GM19452 (cell line): ENCODE measurements at regions not wholly inside any gene's neighbourhood (a gene's known extent, or its start where the extent isn't known, plus 50 kb on each side); places are given as distances from the start of the nearest gene placed in this dataset.

ENCODE experiments used
- ATAC-seq: cut with Tn5 transposase; IDR thresholded peaks from one replicate; pipeline ENCODE4 v1.9.1; 2021; ENCODE audit not compliant: unreplicated experiment

DNA sequence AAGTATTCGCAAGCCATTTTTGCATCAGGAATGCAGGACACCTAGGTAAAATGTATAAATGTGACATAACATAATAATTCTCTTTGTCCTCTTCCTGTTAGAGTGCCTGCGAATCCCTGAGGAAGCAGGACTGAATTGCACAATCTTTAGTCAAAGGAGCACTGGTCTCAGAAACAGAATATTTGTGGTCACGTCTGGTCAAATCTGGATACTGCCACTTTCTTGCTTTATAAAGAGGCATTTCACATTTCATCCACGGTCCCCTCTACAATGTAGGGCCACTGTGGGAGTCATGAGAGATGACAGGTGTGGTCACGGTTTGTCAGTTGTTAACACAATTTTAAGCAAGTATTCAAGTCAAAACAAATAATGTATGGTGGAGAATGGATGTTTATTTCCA lies 564.0 kb downstream of the IRX1 start:
- no peak for ATAC-seq

DNA sequence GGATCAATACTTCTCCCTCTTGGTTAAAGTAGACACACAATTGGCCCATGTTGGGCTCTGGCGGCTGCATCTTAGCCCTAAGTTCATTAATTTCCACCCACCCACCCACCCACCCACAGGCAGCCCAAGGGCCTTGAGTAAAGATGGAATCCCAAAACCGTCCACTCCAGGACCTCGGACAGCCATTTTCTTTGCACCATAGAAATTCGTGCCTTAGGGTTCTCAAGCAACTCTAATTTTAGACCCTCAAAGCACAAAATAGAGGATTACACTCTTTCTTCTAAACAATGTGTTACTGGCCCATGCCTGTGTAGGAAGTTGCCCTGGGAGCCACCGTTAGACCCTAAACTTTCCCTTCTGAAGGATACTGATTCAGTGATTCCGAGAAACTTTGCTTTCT lies 568.5 kb downstream of the IRX1 start:
- no peak for ATAC-seq

DNA sequence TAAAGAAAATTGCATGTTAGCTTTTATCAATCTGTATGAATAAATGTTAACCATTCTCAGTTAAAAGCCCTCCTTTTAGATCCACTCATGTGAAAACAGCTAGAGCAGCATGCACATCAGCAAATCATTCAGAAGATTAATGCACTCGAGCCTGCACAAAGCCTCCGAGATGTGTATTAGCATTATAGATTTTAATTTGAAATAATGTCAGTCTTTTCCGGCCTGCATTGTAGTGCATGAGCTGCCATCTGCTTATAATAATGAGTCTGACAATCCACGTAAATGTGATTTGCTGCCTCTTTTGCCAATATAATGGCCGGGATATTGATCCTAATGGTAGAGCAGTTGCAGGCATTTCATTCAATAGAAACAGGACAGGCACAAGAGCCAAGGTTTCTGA lies 585.1 kb downstream of the IRX1 start:
- no peak for ATAC-seq

DNA sequence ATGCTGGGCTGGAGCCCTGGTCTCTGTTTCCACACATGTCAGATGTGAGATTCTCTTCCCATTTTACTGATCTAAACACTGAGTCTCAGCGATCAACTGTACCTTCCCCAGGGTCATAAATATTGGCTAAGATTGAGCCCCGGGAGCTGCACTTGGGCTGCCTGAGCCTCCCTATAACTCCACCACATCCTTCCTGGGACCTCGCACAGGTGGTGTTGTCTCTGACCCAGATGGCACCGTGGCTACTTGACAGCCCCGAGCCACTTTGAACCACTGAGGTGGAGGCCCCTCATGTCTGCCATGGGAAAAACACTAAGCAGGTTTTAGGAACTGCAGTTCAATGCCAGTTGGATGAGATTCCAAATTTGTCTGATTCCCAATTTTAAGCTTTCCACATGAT lies 586.5 kb downstream of the IRX1 start:
- ATAC-seq: no peak

DNA sequence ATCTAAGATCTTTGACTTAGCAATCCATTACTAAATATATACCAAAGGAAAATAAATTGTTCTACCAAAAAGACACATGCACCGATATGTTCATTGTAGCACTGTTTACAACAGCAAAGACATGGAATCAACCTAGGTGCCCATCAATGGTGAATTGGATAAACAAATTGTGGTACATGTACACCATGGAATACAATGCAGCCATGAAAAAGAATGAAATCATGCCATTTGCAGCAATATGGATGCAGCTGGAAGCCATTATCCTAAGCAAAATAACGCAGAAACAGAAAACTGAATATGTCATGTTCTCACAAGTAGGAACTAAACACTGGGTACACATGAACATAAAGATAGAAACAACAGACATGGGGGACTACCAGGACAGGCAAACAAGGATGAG lies 589.5 kb downstream of the IRX1 start:
- ATAC-seq: no peak

DNA sequence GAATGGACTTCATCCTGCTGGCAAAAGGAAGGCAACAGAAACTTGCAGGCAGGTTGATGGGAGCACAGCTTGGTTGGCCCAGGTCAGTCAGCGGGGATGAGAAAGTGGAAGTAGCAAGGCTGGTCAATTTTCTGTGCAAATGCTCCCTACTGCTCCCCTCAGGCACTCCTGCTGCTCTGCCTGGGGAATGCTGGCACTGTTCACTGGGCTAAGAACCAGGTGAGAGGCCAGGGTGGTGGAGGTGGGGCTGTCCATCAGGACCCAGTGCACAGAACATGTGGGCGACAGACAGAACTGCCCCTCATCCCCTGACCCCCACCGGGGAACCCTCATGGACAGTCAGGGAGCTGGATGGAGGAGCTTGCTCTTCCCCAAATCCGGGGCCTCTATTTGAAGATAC lies 593.1 kb downstream of the IRX1 start:
- ATAC-seq: no peak

DNA sequence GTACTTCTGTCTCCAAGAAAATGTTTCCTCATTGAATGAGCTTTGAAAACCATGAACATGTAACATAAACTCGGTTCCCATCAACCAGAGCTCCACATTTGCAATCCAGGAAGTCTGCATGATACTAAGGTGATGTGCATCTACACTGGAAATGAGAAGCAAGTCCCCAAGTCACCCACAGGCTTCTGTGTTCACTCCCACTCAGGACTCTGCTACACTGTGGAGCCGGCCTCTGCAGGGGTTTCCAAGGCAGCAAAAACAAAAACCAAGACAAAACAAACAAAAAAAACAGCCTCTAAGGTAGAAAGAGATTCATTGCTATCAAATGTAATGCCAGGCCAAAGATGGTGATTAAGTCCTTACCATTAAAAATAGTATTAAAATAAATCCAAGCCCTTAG lies 593.7 kb downstream of the IRX1 start:
- no peak for ATAC-seq

DNA sequence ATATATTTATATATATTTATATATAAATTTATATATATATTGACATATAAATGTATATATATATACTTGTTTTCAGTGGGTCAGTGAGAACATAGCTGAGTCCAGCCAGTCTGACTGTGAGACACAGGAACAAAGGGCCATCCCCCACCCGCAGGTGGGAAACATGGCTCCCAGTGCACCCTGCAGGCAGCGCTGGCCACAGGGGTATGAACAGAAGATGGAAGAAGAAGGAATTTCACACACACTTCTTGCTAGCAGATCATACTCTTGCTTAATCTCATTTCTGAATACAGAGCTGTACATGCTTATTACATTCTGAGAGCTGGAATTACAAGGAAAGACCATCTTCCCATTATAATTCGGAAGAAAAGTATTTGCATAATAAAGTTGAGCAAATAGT lies 595.4 kb downstream of the IRX1 start:
- ATAC-seq: no peak

DNA sequence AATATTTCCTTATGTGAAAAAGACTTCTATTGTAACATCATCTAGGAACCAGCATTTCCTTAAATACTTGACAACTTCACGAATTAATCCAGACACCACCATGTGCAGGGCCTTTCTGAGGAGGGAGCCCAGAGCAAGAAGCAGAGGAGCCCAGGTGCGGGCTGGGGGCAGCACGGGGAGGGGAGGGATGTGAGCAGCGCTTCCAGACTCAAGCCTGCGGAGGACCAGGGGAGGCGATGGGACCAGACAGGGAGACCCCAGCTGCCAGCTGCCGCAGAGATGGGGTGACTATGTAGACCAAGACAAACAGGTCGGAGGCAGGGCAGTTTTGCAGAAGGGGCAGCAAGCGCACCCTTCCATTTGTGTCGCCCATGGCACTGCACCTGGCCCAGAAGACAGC lies 596.1 kb downstream of the IRX1 start:
- ATAC-seq: no peak

DNA sequence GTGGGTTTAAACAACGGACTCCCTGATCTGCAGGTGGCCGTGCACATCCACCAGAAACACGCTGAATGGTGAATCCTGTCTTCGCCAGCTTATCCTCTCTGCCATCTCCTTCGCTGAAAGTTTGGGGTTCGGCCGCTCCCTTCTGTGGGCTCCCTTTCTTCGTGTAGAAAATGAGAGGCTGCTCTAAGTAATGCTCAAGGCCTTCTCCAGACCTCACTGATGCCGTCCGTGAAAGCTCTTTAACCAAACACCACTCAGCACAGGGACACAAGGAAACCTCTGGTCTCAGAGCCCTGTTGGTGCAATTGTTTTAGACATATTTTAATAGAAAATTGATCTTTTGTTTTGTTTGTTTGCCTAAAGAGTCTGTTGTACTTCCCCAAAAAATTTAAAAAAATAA lies 596.5 kb downstream of the IRX1 start:
- ATAC-seq: no peak

DNA sequence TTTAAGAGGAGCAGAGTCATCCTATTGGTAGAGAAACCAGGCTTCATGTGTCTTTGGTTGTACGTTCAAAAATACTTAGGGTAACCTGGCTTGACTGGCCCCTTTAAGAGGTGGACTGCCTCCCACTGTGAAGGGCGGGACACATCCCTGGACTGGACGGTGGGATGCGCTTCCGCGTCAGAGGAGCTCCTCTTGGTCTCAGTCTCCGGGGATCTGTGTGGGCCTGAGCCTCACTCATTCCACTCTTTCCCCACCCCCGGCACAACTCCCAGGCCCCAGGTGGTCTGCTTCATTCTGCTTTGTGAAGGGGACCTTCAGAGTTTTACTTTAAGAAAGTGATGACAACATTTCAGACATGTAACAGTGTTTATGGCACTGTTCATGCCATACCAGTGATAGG lies 601.1 kb downstream of the IRX1 start:
- ATAC-seq: no peak

DNA sequence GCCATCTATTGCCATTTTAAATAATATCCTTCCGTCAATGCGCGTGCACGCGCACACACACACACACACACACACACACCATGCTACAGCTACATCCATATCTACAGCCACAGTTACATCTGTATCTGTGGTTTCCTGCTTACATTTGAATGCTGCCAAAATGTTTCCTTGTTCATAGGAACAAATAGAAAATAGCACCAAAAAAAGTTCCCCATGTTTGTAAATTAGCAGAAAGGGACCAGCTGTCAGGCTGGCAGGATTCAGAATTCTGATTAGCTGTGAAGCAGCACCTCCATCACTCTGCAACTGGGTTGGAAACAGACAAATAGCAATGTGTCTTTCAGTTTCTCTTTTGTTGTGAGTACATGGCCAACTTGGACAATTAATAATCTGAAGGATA lies 601.5 kb downstream of the IRX1 start:
- ATAC-seq: no peak

DNA sequence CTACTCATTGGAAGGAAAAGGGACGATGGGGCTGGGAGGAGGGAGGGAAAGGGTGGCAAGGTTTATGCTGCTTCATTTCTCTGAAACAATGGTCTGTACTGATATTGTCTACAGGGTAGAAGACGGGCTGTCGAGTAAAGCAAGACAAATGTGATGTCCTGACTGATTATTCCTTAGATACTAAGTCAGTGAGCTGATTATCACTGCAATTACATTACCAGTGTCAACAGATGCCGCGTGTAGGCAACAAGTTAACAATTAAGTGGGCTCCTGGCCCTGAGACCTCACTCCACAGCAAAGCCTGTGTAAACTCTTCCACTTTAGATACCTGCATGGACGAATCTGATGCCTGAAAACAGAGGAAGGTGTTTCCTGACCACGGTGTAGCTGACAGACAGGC lies 602.8 kb downstream of the IRX1 start:
- ATAC-seq: no peak

DNA sequence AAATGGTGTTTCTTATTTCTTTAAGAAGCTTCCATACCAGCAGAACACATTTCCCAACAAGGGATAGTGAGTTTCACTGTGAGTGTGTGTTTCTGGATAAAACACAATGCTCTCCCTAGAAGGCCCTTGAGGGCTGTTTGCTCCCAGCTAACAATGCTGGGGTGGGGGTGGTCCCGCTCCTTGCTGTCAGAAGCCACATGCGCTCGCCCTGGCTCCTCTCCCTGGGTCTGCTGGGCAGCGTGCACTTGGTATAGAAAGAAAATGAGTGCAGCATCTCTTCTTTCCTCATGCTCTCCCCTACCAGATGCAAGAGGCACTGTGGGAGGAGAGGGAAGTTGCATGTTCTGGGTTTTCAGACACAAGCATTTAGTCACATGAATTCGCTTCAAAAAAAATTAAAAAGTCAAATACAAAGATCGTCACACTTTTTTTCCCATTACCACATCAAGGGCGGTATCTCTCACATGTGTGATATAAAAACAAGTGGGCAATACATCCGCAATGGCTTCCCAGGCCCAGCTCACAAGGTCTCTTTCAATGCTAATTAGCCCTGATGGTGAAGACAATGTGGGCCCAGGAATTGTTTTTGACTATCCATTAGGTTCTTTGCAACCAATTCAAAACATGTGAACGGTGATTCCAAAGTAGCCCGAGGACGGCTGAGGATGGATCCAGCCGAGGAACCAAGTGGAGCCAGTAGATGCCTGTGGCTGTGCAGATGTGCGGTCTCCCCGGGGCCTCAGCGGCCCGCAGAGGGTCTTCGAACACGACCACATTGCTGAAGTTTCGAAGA lies 603.6 kb downstream of the IRX1 start:
- ATAC-seq: no peak

DNA sequence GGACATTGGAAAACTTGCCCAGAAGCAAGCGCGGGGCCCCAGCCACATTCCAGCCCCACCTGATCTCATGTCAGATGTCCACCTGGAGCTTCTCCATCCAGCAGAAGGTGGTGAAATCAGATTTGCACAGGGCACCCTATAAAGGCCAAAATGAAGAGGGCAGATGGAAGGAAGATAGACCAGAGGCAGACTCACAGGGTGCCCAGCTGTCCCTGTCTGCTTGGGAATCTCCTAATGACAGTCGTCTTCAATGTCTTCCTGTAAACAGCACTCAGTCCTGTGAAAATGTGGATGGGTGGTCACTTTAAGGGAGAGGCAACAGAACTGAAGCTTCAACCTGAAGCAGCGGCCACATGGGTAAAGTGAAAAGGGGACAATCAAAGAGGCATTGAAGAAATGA lies 607.5 kb downstream of the IRX1 start:
- no peak for ATAC-seq

DNA sequence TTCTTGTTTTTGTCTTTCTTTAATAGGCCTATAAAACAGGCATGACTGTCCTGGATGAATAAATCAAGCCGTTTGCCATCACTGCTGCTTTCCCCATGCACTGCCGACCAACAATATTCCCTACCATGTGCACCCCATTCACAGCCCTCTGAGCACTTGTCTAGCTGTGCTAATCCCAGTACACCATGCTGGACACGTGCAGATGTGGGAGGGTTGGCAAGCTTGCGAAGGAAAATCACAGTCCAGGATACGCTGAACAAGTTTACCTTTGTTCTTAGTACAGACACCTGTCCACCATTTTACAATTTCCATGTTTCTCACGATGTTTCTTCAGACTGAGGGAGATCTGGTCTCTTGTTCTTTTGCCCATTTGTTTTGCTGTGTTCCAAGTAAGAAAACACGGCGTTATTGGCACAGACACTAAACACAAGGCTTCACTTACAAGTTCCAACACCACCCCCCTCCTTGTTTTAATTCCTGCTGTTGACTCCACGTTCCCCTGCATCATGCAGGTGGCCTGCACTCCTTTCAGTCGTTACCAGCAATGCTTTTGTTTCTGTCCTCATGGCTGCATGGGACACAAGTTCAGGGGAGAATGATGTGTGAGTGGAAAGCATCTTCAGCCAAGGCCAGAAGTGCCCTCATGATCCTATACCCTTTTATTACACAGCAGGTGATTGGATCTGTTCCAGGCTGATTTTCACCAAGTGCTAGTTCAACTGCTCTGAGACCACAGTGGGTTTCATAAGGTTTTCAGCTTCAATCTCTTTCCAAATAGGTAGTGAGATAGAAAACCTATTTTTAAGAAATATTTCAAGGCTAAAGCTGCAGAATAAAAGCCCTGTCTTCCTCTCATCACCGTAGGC lies 608.9 kb downstream of the IRX1 start:
- no peak for ATAC-seq

DNA sequence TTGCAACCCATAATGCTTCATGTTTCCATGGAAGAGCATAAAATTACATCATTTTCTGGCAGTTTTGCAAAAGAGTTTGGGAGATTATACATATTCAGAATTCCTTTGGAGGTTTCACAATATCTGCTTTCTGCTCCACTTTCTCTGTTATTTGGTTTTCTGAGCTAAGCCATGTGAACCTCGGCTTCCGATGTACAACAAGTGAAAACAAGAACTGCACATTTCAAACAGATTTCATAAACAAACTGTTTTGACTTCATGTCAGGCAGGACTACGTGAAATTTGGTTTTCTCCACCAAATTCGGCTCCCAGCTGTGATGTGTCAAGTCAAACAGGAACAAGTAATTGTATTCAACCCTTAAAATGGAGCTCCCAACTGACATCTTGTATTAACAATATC lies 609.8 kb downstream of the IRX1 start:
- ATAC-seq: no peak

DNA sequence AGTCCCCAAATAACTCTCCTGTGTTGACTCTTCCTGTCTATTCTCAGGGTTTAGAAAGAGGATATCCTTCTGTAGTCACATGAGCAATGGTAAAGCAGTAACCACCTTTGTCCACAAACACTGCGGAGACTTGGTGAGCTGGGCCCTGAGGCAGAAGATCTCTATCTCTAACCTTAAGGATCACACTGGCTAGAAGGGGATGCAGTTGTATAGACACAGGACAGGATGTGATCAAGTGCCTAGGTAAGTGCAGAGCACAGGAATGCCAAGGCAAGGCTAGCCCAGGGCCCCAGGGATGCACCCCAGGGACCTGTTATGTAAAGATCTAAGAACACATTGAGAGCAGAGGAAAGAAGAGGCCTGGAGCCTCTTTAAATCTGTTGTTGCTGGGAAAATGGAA lies 610.5 kb downstream of the IRX1 start:
- ATAC-seq: no peak

DNA sequence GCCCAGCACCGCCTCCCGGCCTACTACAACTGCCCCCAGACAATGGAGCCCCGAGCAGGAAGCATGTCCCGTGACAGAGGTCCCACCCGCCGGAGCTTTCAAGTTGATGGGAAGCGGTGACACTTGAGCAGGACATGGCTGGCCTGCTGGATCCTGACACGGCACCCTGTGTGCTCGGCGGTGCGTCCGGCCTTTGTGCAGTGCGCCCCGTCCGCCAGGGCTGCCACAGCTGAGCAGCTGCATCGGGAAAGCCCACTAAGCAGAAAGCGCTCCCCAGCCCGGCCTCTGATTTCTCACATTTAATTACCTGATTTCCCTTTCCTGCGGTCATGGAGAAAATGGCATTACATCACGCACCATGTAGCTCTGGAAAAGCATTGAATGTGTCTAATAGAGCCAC lies 611.9 kb downstream of the IRX1 start:
- ATAC-seq: no peak

DNA sequence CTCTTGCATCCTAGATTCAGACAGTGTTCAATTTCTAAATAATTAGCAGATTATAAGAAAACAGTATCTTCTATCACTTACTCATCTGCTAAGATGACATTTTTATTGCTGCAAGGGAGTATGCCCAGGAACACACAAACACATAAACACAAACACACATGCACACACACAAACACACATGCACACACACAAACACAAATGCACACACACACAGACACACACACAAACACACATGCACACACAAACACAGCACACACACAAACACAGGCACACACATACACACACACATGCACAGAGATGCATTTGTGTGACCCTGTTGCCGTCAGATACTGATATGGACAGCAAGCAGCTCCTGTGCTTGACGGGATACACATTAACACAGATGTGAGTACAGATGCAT lies 612.9 kb downstream of the IRX1 start:
- no peak for ATAC-seq

DNA sequence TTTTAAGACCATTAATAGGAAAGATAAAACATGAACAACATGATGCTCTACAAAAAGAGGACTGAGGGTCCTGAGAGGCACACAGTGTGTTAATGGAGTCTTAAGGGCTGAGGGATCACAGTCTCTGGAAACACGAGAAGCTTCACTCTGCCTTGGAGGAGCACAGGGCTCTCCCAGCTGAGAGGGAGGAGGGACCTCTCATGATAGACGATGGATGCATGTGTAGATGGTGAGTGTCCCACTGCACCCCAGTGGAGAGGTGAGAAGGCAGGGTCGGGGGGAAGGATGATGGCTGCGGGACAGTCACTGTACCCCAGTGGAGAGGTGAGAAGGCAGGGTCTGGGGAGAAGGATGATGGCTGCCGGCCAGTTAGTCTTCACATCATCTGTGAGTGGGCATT lies 613.4 kb downstream of the IRX1 start:
- ATAC-seq: no peak

DNA sequence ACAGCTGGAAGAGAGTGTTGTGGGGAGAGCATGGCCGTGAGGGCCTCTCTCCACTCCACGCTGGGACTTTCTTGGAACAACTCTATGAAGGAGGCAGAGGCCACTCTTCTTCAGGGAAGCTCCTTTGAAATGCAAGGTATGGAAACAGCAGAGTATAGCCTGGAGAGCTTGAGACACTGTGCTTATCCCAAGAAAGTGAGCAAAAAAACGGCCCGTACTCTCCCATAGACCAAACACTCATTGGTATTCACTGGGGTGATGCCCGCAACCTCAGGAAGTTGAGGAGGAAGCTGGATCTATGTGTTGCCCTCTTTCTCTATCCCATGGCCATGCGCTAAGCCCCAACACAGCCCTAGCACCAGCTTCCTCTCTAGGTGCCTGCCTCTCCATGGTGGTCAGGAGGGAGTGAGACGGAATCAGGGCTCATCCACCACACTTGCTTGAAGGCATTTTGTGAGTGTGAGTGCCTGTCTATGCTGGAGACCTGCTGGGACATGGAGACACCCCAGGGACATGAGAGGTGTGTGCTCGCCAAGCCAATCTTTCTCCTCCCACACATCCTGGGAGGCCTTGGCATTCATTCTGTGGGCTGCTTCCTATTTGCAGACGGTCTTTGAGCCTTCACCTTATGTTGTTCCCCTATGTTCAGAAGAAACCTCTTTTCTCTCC lies 616.6 kb downstream of the IRX1 start:
- ATAC-seq: no peak
